Cerebellar cortex (tissue), 1 donor: ENCODE measurements at regions not wholly inside any gene's neighbourhood (a gene's known extent, or its start where the extent isn't known, plus 50 kb on each side); places are given as distances from the start of the nearest gene placed in this dataset.
A peak's percentile ranks its signal among the peaks of the same experiment; 100 is the strongest.

Experiments
- DNase-seq: peaks from one replicate; pipeline ENCODE4 v3.0.0-alpha.2; 2015; ENCODE audit warnings: low spot score

DNA sequence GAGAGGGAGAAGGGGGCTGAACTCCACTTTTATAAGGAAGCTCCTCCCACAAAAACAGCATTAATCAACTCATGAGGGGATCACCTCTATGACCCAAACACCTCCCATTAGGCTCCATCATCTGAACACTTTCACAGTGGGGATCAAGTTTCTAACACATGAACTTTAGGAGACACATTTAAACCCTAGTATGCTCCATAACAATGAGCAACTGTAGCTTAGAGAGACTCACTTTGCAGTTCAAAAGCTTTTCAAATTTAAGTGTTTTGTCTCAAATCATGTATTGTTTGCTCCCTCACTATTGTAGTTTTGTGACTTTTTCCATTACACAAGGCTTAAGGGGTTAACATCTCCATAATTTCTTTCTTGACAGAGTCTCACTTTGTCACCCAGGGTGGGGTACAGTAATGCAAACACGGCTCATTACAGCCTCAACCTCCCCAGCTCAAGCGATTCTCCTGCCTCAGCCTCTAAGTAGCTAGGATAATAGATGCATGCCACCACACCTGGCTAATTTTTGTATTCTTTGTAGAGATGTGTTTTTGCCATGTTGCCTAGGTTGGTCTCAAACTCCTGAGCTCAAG, 352.7 kb upstream of the CDH20 start:
- DNase-seq, result no peak

DNA sequence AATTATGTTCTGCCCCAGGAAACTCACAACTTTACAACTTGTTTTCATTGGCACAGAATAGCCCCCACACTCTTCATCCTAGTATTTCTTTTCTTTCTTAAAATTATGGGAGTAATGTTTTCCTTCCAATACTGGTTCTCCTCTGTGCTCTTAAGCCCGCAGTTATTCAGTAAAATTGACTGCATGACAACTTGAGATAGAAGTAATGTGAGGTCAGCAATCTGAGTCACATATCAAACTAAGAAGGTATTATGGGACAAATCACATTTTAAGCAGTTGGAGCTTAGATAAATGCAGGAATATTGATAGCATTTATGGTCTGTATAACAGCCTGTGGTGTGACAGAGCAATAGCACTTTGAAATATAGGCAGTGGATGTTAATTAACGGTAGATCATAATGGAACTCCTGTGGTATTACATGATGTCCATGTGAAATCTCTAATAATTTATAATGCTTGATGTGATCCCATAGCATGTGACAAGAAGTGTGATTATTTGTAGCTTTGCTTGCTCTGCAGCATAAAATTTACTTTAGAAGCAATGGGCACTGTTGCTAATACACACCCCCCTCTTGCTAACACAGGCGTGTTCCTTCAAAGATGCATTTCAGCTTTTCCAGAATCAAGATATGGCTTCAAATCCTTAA, 351.4 kb upstream of the CDH20 start:
- DNase-seq, result no peak

DNA sequence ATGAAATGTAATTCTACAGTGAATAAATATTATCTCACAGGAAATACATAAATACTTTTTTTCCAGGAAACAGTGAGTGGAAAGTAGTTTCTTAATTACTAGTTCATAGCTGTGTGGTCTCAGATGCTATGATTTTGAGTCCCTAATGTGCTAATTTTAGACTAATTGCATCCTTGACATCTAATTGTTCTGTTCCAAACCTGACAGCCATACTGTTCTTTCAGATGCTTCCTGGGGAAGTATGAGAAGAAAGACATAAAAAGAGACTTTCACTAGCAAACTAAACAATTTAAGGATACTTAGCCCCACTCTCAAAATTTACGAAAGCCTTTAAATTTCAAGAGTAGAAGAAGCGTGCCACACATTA, 350.9 kb upstream of the CDH20 start:
- DNase-seq, result no peak

DNA sequence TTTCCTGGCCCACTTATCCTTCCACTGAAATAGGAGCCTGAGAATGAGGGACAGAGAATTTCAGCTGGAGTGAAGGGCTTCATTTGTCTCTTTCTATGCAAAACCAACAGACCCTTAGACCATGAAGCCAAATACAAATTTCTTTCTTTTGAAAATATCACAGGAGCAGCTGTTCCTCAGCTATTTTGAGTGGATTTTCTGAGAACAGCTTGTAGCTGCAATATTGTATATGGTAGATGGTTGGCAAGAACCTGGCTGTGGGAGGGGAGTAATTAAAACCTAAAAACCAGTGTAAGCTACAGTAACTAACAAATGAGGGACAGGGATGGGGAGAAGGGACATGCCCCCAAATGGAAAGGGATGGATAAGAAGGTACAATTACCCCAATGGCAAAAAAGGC, 350.3 kb upstream of the CDH20 start:
- no peak for DNase-seq

DNA sequence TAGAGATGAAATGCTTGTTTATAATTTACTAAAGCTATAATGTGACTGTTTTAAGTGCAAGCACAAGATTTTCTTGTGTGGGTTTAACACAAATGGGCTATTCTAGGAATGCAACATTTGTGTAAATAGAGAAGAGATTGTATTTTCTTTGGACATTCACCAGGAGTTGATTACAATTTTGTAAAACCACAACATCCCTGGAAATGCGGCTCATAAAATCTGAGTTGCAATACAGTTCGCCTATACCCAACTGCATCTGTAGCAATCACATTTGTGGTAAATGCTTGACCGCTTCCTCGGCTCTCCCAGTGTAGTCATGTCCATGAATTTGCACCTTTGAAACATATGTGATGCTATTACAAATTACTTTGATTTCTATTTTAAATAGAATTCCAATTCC, 348.7 kb upstream of the CDH20 start:
- no peak for DNase-seq

DNA sequence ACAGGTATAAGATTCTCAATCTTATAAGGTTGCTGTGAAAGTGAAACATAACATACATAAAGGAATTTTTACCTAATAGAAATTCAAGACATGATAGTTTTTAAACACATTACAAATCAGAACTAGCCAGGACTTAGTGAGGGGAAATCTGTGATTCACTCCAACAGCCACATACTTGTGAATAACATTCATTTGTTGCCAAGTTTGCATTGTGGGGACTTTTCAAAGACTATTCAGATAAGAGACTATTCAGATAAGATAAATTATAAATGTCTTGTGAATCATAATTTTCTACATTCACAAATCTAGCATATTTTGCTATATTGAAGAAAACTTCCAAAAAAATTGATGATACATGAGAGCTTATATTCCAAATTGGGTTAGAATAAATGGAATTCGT, 345.3 kb upstream of the CDH20 start:
- no peak for DNase-seq

DNA sequence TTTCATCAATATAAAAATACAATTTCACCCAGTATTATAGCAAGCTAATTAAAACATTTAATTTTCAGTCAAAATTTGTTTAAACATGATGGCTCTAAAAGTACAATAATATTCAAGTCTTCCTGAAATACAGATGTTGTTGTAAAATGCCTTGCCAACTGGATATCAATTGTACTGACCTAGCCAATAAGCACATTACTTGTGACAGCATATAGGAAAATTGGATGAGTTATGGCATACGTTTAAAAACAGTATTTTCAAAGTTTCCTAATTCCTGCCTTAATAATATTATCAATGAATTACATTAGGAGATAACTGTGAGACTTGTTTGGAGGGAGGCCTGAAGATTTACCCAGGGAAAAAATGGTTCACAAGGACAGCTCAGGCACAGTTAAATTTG, 336.9 kb upstream of the CDH20 start:
- no peak for DNase-seq

DNA sequence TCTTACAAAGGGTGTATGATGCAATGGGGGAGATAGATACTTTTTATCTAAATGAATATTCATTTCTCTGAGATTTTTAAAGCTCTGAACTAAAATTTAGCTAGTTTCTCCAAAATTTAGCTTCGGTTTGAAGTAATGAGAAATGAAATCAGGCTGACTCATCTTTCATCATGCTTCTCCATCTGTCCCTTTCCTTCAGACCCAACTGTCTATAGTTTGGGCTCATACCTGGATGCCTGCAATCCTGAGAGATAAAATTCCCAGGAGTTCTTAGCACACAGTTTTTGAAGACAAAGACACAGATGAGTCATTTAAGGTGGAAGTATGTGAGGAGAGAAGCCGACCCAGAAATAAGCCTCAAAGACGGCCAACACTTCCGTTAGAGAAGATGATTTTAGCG, 336.4 kb upstream of the CDH20 start:
- DNase-seq, result no peak

DNA sequence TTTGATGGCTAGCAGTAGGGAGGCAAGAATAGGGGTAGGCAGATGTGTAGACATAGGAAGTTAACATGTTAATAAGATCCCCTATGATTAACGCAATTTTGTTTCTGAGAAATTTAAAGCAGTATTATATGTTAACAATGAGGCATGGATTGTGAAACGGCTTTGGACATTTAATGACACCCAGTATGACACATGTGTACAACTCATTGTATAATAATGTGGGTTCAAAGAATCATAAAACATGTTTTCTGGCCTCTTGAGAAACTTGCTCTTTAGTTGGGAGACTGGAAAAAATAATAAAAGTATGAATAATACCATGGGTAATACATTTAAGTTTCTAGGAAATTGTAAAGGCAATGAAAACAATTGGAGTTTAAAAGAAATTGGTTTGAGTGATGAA, 332.1 kb upstream of the CDH20 start:
- no peak for DNase-seq

DNA sequence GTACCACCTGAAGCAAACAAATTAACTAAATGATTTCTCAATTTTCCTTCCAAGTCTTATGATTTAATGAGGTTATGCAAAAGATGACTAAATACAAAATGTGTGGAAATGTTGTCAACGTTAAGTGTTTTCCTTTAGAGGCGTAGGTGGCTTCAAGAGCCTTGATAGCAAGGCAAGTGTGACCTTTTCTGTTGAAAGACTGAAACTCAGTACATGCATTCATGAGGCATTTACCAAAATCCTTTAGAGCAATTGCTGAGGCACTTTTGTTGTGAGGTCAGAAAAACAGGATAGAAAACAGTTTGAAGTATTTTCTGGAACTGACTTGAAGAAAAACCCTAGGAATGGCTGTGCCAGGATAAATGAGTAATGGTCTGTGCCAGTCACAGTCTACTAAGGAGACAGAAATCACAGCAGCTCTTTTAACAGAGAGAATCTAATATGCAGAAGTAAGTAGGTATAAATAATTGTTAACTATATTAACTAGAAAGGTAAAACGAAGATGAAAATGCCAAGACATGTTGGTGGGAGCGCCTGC, 326.5 kb upstream of the CDH20 start:
- no peak for DNase-seq

DNA sequence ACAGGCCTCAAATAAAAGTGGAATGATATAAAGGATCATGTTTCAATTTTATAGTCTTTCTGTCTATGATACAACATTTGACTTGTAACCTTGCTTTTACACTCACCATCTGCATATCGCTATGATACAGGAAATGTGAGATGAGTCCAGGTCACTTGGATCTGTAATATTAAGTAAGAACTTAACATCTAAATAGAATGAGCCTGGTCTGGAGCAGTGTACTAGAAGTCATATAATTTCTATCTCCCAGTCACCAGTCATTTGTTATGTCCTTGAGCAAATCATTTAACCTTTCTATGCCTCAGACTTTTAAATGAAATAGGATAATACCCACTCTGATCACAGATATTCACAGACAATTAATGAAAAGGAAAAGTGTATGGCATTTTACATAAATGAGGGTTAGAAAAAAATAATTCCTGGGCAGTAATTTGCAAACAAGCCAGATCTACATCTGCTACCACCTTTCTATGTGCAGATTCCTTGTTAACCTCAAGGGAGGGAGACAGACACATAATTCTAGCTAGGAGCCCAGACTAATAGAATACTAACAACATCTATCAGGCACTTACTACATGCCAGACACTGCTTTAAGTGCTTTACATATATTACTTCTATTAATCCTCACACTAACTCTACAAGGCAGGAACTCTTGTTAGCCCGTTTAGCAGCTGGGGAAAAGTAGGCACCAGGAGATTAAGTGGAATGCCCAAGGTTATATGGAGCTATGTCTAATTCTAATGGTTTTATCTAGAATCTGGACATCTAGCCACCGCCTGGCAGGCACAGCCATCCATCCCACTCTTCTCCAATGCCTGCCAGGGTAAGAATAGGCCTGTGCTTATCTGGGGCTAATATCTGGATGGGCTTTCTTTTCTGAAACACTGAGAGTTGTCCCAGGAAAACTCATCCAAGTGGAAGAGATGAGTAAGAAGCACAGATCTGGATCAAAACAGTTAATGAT, 313.6 kb upstream of the CDH20 start:
- DNase-seq, result no peak

DNA sequence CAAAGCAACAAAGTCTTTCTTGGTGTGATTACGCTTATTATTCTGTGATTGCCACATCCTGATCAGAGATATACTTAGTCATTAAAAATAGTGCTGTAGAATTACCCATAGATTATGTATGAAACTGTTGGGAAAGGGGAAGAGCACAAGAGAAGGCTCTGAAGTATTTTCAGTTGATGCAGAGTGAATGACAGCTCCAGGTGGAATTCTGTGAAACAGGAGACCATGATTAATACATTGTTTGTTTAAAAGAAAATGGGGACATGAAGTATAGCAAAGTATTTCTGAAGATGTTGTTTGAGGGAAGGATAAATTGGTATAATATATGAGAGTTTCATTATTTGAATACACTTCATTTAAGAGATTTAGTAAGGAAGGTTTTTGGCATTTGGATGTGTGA, 307.6 kb upstream of the CDH20 start:
- DNase-seq, result no peak

DNA sequence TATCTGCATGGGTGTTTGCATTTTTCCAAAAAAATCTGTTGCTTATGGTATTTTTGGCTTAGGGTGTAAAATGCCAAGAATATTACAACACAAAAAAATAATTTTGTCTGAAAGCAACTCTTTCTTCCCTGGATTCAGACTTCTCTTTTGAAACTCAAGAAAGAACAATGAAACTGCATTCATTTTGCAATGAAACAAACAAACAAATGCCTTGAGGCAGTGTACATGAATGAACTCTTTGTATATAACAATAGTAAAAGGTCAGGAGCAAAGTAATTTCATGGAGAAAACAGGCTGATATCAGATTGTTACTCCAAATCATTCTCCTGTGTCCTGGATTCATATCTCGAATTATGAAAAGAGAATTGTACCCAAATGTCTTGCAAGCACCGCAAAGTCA, 301.6 kb upstream of the CDH20 start:
- DNase-seq, result no peak

DNA sequence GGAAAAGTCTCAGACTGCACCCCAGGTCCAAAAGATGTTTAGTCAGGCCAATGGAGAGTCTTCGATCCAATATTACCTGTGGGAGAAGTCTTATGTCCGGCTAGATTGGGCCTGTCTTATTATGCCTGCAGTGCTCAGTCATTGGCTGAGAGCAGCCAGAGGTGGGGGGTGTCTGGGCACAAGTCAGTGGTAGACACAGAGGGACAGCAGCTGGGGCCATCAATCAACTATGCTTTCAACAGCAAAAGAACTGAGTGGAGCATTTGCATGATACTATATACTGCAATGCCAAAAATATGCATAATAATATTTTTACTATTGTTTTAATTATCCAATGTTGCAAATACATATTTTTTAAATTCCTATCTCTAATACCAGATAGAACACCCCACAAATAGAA, 298.6 kb upstream of the CDH20 start:
- DNase-seq, result no peak

DNA sequence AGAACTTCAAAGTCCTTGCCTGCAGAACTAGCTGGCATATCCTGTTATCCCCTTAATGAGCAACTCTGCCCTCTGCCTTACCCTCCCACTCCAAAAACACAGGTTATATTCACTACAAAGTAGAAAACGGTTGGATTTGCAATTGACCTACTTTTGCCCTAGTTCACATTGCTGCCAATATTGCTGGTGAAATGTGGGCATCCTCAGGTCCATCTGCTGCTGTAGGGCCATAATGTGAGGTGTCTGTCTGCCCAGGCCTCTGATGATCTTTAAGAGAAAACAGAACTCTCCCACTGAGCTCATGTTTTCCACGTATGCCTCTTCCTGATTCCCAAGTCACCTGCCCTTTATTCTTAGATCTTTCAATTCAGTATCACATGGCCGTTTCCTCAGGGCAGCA, 294.0 kb upstream of the CDH20 start:
- DNase-seq, result peak; percentile 92

DNA sequence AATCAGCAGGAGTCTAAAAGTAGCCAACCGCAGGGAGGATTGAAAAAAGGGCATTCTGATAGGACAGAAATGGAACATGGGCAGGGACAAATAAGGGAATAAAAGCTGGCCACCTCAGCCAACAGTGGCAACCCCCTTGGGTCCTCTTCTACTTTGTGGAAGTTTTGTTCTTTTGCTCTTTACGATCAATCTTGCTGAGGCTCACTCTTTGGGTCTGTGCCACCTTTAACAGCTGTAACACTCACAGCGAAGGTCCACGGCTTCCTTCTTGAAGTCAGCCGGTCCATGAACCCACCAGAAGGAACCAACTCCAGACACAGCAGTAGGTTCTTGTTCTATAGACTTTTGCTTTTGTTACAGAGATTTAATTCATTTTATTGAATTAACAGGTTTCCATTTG, 285.4 kb upstream of the CDH20 start:
- DNase-seq, result no peak

DNA sequence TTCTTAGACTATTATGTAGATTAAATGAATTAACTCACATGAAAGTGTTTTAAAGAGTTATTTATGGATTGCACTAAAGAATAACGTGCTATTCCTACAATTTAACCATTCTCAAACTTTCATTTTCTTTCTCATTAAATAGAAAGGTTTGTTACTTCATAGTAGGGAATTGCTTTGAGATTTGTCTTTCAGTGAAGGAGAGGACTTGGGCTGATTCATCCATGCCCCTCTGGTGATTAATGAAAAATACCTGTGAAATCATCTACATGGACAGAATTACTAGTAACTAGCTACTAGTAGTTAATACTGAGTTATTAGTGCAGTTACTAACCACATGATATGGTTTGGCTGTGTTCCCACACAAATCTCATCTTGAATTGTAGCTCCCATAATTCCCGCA, 275.8 kb upstream of the CDH20 start:
- DNase-seq, result no peak

DNA sequence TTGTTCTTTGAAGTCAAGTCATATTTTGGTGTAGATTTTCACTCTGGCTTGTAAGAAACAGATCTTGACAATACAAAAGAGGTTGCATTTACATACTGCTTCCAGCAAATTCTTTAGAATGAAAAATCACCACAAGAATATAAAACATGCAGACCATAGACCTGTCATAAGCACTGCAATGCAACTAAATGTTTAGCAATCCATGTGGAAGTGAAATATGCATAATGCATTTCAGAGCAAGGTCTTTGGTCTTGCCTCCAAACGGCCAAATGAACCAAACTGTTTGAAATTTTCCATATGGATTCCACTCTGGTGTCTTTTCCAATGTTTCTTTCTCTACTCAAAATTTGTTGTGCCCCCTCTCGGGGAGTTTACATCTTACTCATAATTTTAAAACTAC, 271.0 kb upstream of the CDH20 start:
- no peak for DNase-seq

DNA sequence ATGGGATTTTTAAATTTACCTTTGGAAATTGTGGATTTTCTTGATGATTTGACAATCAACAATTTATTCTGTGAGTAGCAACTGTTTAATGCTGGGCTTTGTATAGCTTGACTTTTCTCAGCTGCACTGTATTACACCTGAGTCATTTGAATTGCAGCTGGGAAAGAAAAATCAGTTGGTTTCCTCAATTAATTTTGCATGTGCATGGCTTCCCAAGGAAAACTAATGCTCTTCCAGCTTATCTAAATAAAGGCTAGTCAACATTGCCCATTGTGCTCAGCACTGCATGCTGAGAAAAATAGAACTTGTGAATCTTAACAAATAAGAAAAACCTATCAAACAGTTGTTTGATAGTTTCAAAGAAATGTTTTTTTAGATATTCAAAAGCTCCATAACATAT, 268.3 kb upstream of the CDH20 start:
- no peak for DNase-seq

DNA sequence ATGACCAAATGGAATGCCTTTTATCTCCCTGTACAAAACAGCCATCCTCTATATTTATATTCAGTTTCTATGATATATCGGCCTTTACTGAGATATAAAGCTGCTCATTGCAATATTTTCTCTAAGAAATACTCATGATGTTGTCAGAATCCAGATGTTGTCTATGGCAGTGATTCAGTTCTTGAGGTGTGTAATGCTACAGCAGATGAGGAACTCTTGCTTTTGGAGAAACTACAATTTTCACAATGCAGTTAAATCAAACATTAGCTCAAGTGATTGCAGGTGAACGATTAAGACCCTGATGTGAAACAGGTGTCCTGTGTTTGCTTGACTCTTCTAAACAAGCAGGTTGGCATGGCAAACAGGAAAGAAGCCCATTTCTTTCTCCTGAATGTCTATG, 256.2 kb upstream of the CDH20 start:
- no peak for DNase-seq

DNA sequence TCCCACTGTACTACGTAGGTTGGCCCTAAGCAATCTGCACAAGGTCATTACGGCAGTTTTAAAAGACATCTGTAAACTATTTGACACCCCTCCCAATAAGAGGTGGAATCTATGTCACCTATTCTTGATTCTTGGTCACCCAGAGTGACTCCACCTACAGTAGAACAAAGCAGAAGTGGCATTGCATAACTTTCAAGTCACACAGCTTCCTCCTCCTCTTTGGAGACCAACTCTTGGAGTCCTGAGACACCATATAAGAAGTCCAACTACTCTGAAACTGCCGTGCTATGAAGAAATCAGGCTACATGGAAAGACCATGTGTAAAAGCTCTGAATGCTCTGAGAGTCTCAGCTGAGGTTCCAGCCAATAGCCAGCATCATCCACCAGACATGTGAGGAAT, 253.5 kb upstream of the CDH20 start:
- DNase-seq, result no peak

DNA sequence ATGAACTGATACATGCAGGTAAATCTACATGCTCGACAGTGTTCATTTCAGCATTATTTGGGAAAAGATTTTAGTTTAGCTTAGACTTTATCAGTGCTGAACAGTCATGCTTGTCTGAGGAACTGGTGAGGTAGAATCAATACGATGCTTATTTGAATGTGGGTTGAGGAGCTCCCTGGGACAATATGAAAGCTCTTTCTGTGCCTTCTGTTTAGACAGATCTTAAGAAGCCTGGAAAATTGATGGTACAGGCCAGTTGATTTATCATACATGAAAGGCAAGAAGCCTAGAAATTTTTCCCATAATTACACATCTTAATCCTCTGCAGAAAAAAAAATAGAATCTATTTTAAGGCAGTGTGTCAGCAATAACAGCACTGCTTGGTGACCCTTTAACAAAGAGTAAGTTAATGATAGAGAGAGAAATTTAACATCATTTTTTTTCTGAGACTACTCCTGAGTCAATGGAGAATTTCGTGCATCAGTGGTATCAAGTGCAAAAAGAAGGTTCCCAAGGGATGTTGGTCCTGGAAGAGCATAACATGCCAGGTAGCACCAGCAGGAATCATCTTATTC, 252.2 kb upstream of the CDH20 start:
- no peak for DNase-seq
